Gastrocnemius medialis (tissue), 4 donors: ENCODE measurements at regions not wholly inside any gene's neighbourhood (a gene's known extent, or its start where the extent isn't known, plus 50 kb on each side); places are given as distances from the start of the nearest gene placed in this dataset.
"Not testable (repeated sequence)": the region's sequence is repeated elsewhere in the genome, so short reads cannot be mapped to it uniquely, and the experiment has no call there.

Experiments used
- ATAC-seq, 2 donors: fragments of 150-250 bp; one replicate each; pipeline ENCODE4 v1.9.1; 2016
- DNase-seq, 2 donors: peaks; one replicate each; pipeline ENCODE4 v3.0.0-alpha.2; 2019
- H3K27ac ChIP-seq, 4 donors: fragments of 200-600 bp; sonication (generic); 1 replicate in 1 of 4; 2 replicates in 3 of 4; pipeline ENCODE4 v1.5.1; 2016 to 2018; ENCODE audit warnings: mild to moderate bottlenecking in 2 of 4, moderate library complexity in 1 of 4
- H3K27me3 ChIP-seq, 3 donors: fragments of 200-600 bp; sonication (generic) in 2 of 3; 1 replicate in 1 of 3; 2 replicates in 2 of 3; pipeline versions ENCODE4 v1.5.1 to v1.6.0; 2016 to 2019; ENCODE audit warnings: mild to moderate bottlenecking in 1 of 3, moderate library complexity in 1 of 3
- H3K36me3 ChIP-seq, 2 donors: fragments of 200-600 bp; sonication (generic) in 1 of 2; one replicate each; pipeline ENCODE4 v1.5.1; 2017 to 2018
- H3K4me1 ChIP-seq, 2 donors: fragments of 200-600 bp; sonication (generic) in 1 of 2; one replicate each; pipeline ENCODE4 v1.5.1; 2016 to 2017; ENCODE audit warnings: mild to moderate bottlenecking in 2 of 2
- H3K4me3 ChIP-seq, 4 donors: fragments of 200-600 bp; sonication (generic) in 3 of 4; 1 replicate in 1 of 4; 2 replicates in 3 of 4; pipeline ENCODE4 v1.5.1; 2016 to 2019; ENCODE audit warnings: mild to moderate bottlenecking in 2 of 4
- H3K9me3 ChIP-seq, 3 donors: fragments of 200-600 bp; sonication (generic) in 2 of 3; 1 replicate in 1 of 3; 2 replicates in 2 of 3; pipeline ENCODE4 v1.5.1; 2016 to 2019
- CTCF ChIP-seq, 5 experiments: fragments of 450-650 bp in 3 of 5; fragments of 200-600 bp in 2 of 5; sonication (generic) in 2 of 5; IDR thresholded peaks in 4 of 5; conservative IDR thresholded peaks in 1 of 5; 1 replicate in 4 of 5; 2 replicates in 1 of 5; pipeline ENCODE4 v1.5.1; 2016 to 2019; ENCODE audit warnings: antibody characterized with exemption in 5 of 5, mild to moderate bottlenecking in 3 of 5, moderate library complexity in 3 of 5
- POLR2A ChIP-seq, 2 donors: fragments of 450-650 bp; IDR thresholded peaks; one replicate each; pipeline ENCODE4 v1.6.1; 2017; ENCODE audit warnings: antibody characterized with exemption in 2 of 2, mild to moderate bottlenecking in 2 of 2, moderate library complexity in 2 of 2
- in situ Hi-C, 4 donors: fragments of 200-750 bp; cut with MboI; loops; one replicate each; pipeline versions ENCODE4 v1.15.0 to v1.8.0; 2017; ENCODE audit warnings: low sequenced_read_pairs in 4 of 4
- intact Hi-C: fragments of 100-400 bp; cut with DNase I; formaldehyde crosslinking; loops from one replicate; pipeline ENCODE4 v1.15.1; 2023; ENCODE audit warnings: low total_unique reads

- no peaks in the 10 kb centered on the region for H3K9me3 ChIP-seq
- no peak for ATAC-seq
- H3K36me3 ChIP-seq = no peaks in the 10 kb centered on the region
- no peak for DNase-seq
- H3K27me3 ChIP-seq = no peaks in the 10 kb centered on the region
- intact Hi-C loops = loop anchor here (5.0 kb wide), 1 partner anchor 1019 kb away; no protein-coding TSS in a partner anchor
- TF ChIP-seq CTCF (IDR thresholded peaks at IDR 0.05 in 4 of 5, conservative IDR thresholded peaks at IDR 0.05 in 1 of 5) = no peak
- in situ Hi-C loops = no loop called here
- no peaks in the 10 kb centered on the region for H3K4me1 ChIP-seq
- no peak overlapping the region for H3K27ac ChIP-seq
- H3K4me3 ChIP-seq = no peak overlapping the region
Measured at GRCh38 chr20:6663104-6663503, 104.4 kb upstream of the BMP2 start.

GRCh38 chr20:6662309-6662708, 105.2 kb upstream of the BMP2 start:
- TF ChIP-seq POLR2A (IDR thresholded peaks at IDR 0.05) (no peak), CTCF (IDR thresholded peaks at IDR 0.05 in 4 of 5, conservative IDR thresholded peaks at IDR 0.05 in 1 of 5) (no peak)
- no peaks in the 10 kb centered on the region for H3K36me3 ChIP-seq
- H3K9me3 ChIP-seq = no peaks in the 10 kb centered on the region
- no peak overlapping the region for H3K4me3 ChIP-seq
- in situ Hi-C loops = no loop called here
- DNase-seq (no peak), ATAC-seq (no peak)
- H3K27ac ChIP-seq = no peak overlapping the region
- H3K27me3 ChIP-seq = no peaks in the 10 kb centered on the region
- H3K4me1 ChIP-seq = no peaks in the 10 kb centered on the region
- intact Hi-C loops = loop anchor here (5.0 kb wide), 1 partner anchor 1020 kb away; no protein-coding TSS in a partner anchor

- H3K9me3 ChIP-seq = no peaks in the 10 kb centered on the region
- H3K4me3 ChIP-seq = no peak overlapping the region
- H3K27me3 ChIP-seq = no peaks in the 10 kb centered on the region
- H3K36me3 ChIP-seq = no peaks in the 10 kb centered on the region
- no peaks in the 10 kb centered on the region for H3K4me1 ChIP-seq
- ATAC-seq (no peak), DNase-seq (no peak)
- in situ Hi-C loops (no loop called here), intact Hi-C loops (loop anchor here (5.0 kb wide), 1 partner anchor 1022 kb away; no protein-coding TSS in a partner anchor)
- no peak for TF ChIP-seq CTCF (IDR thresholded peaks at IDR 0.05 in 4 of 5, conservative IDR thresholded peaks at IDR 0.05 in 1 of 5)
- no peak for TF ChIP-seq POLR2A (IDR thresholded peaks at IDR 0.05)
- no peak overlapping the region for H3K27ac ChIP-seq
Measured at GRCh38 chr20:6660441-6660840, 107.0 kb upstream of the BMP2 start.

- H3K9me3 ChIP-seq, H3K4me3 ChIP-seq, H3K36me3 ChIP-seq, in situ Hi-C loops, ATAC-seq, DNase-seq, H3K27ac ChIP-seq, H3K4me1 ChIP-seq, H3K27me3 ChIP-seq, intact Hi-C loops: not testable (repeated sequence)
Measured at GRCh38 chr20:6658909-6659308, 108.6 kb upstream of the BMP2 start.

GRCh38 chr20:6657904-6658303, 109.6 kb upstream of the BMP2 start:
- no peak for ATAC-seq
- H3K27me3 ChIP-seq = no peaks in the 10 kb centered on the region
- H3K27ac ChIP-seq = no peak overlapping the region
- no peak for DNase-seq
- H3K4me3 ChIP-seq = no peak overlapping the region
- intact Hi-C loops (no loop called here), in situ Hi-C loops (no loop called here)
- TF ChIP-seq POLR2A (IDR thresholded peaks at IDR 0.05) = no peak
- TF ChIP-seq CTCF (IDR thresholded peaks at IDR 0.05 in 4 of 5, conservative IDR thresholded peaks at IDR 0.05 in 1 of 5) = no peak
- H3K4me1 ChIP-seq = no peaks in the 10 kb centered on the region
- no peaks in the 10 kb centered on the region for H3K36me3 ChIP-seq
- no peaks in the 10 kb centered on the region for H3K9me3 ChIP-seq
